ENCODE measurements at regions not wholly inside any gene's neighbourhood (a gene's known extent, or its start where the extent isn't known, plus 50 kb on each side); places are given as distances from the start of the nearest gene placed in this dataset.

GRCh38 chr3:184498986-184499606 is 62.5 kb upstream of the EPHB3 start:
- TF ChIP-seq CTCF (IDR thresholded peaks at IDR 0.05) (no peak), POLR2A (IDR thresholded peaks at IDR 0.05) (no peak)

All from Peyer's patch (tissue), 4 donors.